SK-N-SH (cell line): ENCODE measurements at regions not wholly inside any gene's neighbourhood (a gene's known extent, or its start where the extent isn't known, plus 50 kb on each side); places are given as distances from the start of the nearest gene placed in this dataset.

Experiments used
- CTCF ChIA-PET: fragments of 300-600, 350-600 bp; formaldehyde crosslinking; extraction: SDS; loops from one replicate; lab custom pipeline; 2021; lab: Yijun Ruan, JAX
- POLR2A ChIA-PET: fragments of 350-600 bp; sonication (Branson Sonifier 250); formaldehyde crosslinking; extraction: SDS; loops from one replicate; lab custom pipeline; 2020; ENCODE audit warnings: antibody characterized with exemption, inconsistent platforms; lab: Yijun Ruan, JAX
- DNase-seq: peaks from one replicate; pipeline ENCODE4 v3.0.0; 2012
- H2AFZ ChIP-seq: fragments of 200-600 bp; sonication (generic); 2 replicates; pipeline ENCODE4 v1.8.1; 2016; ENCODE audit warnings: antibody characterized with exemption, mild to moderate bottlenecking, low read depth
- H3F3A ChIP-seq: fragments of 200-600 bp; sonication (generic); replicated peaks from 2 replicates; pipeline ENCODE3; 2016; ENCODE audit warnings: antibody characterized with exemption, mild to moderate bottlenecking; ENCODE audit not compliant: insufficient read depth
- H3K27ac ChIP-seq, 2 experiments: fragments of 200-500 bp in 1 of 2; fragments of 200-600 bp in 1 of 2; sonication (Bioruptor generic) in 1 of 2; sonication (generic), shearing (Covaris generic) in 1 of 2; 2 replicates each; pipeline versions ENCODE4 v1.5.1 to v1.6.1; 2014 to 2016; ENCODE audit warnings: low read depth in 2 of 2, inconsistent platforms in 1 of 2, low read length in 1 of 2, mild to moderate bottlenecking in 1 of 2, mixed read lengths in 1 of 2
- H3K27me3 ChIP-seq: fragments of 200-600 bp; sonication (generic), shearing (Covaris generic); 2 replicates; pipeline ENCODE4 v1.6.1; 2016; ENCODE audit warnings: mixed run types; ENCODE audit not compliant: insufficient read depth
- H3K36me3 ChIP-seq, 2 experiments: fragments of 200-500 bp in 1 of 2; fragments of 200-600 bp in 1 of 2; sonication (Bioruptor generic) in 1 of 2; sonication (generic) in 1 of 2; replicated peaks in 1 of 2; 2 replicates each; pipeline versions ENCODE3 to v1.5.1; 2014 to 2016; ENCODE audit warnings: low read length in 1 of 2, mild to moderate bottlenecking in 1 of 2; ENCODE audit not compliant: insufficient read depth in 2 of 2, control insufficient read depth in 1 of 2
- H3K4me1 ChIP-seq, 2 experiments: fragments of 200-500 bp in 1 of 2; fragments of 200-600 bp in 1 of 2; sonication (Bioruptor generic) in 1 of 2; sonication (generic), shearing (Covaris generic) in 1 of 2; 2 replicates each; pipeline versions ENCODE4 v1.5.1 to v1.6.1; 2014 to 2016; ENCODE audit warnings: low read depth in 1 of 2, low read length in 1 of 2, mixed run types in 1 of 2; ENCODE audit not compliant: insufficient read depth in 2 of 2, control insufficient read depth in 1 of 2
- H3K4me2 ChIP-seq: fragments of 200-600 bp; sonication (generic), shearing (Covaris generic); 2 replicates; pipeline ENCODE4 v1.6.1; 2017; ENCODE audit warnings: mixed run types
- H3K4me3 ChIP-seq, 2 experiments: fragments of 200-500 bp in 1 of 2; fragments of 200-600 bp in 1 of 2; sonication (Bioruptor generic) in 1 of 2; sonication (generic), shearing (Covaris generic) in 1 of 2; 2 replicates each; pipeline versions ENCODE4 v1.5.1 to v1.8.1; 2014 to 2016; ENCODE audit warnings: low read depth in 2 of 2, inconsistent platforms in 1 of 2, low read length in 1 of 2, mild to moderate bottlenecking in 1 of 2, mixed read lengths in 1 of 2, moderate library complexity in 1 of 2
- H3K79me2 ChIP-seq: fragments of 200-600 bp; sonication (generic); 2 replicates; pipeline ENCODE4 v1.8.1; 2017; ENCODE audit warnings: mild to moderate bottlenecking; ENCODE audit not compliant: insufficient read depth
- H3K9ac ChIP-seq: fragments of 200-600 bp; sonication (generic); 2 replicates; pipeline ENCODE4 v1.6.1; 2017; ENCODE audit warnings: mixed run types
- H3K9me2 ChIP-seq: fragments of 200-600 bp; sonication (generic); 2 replicates; pipeline ENCODE4 v1.6.1; 2017; ENCODE audit warnings: mixed run types
- H3K9me3 ChIP-seq: fragments of 200-600 bp; sonication (generic); 2 replicates; pipeline ENCODE4 v1.6.1; 2017; ENCODE audit warnings: mixed run types, mild to moderate bottlenecking, moderate library complexity
- H4K20me1 ChIP-seq: fragments of 200-600 bp; sonication (generic); 2 replicates; pipeline ENCODE4 v1.6.1; 2017; ENCODE audit warnings: mild to moderate bottlenecking, mixed run types; ENCODE audit not compliant: insufficient read depth
- FOXJ3 ChIP-seq: sonication (generic); formaldehyde crosslinking; IDR thresholded peaks from 2 replicates; pipeline ENCODE4 v1.5.1; 2020; ENCODE audit warnings: mild to moderate bottlenecking, missing genetic modification reagents
- FOXM1 ChIP-seq: IDR thresholded peaks from 2 replicates; pipeline ENCODE4 v1.4.0; 2012; ENCODE audit warnings: low read depth, mild to moderate bottlenecking
- GABPA ChIP-seq: IDR thresholded peaks from 2 replicates; pipeline ENCODE4 v1.4.0; 2012; ENCODE audit warnings: low read depth, mild to moderate bottlenecking
- GATA2 ChIP-seq: sonication (generic); formaldehyde crosslinking; IDR thresholded peaks from 2 replicates; pipeline ENCODE4 v1.5.0; 2020; ENCODE audit warnings: mild to moderate bottlenecking, missing genetic modification reagents
- NFIC ChIP-seq: IDR thresholded peaks from 2 replicates; pipeline ENCODE4 v1.4.0; 2012; ENCODE audit warnings: borderline replicate concordance
- NRF1 ChIP-seq: IDR thresholded peaks from 2 replicates; pipeline ENCODE4 v1.6.1; 2012; ENCODE audit warnings: low read depth, mild to moderate bottlenecking, low read length
- POLR2AphosphoS5 ChIP-seq: IDR thresholded peaks from 2 replicates; pipeline ENCODE4 v1.6.1; 2012; ENCODE audit warnings: low read depth, low read length
- RCOR1 ChIP-seq: fragments of 150-350 bp; IDR thresholded peaks from 2 replicates; pipeline ENCODE4 v1.6.1; 2017; ENCODE audit warnings: antibody characterized with exemption, low read length
- RXRA ChIP-seq: IDR thresholded peaks from 2 replicates; pipeline ENCODE4 v1.4.0; 2012; ENCODE audit warnings: low read depth, mild to moderate bottlenecking, borderline replicate concordance
- TAF1 ChIP-seq: IDR thresholded peaks from 2 replicates; pipeline ENCODE4 v1.6.1; 2012; ENCODE audit warnings: low read depth, mild to moderate bottlenecking, low read length, moderate library complexity, borderline replicate concordance
- YY1 ChIP-seq: IDR thresholded peaks from 2 replicates; pipeline ENCODE4 v1.4.0; 2012; ENCODE audit warnings: low read depth, mild to moderate bottlenecking
- WGBS: methylation state at CpG from one replicate; pipeline ENCODE4 v1.1.6; 2017; ENCODE audit warnings: low lambda C conversion rate; 5-methylcytosine and 5-hydroxymethylcytosine counted together
- TF ChIP-seq, protein P1 (sequence below): IDR thresholded peaks from 2 replicates; pipeline ENCODE4; 2012
- TF ChIP-seq, protein P2 (sequence below): IDR thresholded peaks from 2 replicates; pipeline ENCODE4 v1.4.0; 2012; ENCODE audit warnings: low read depth, borderline replicate concordance
- TF ChIP-seq, protein P3 (sequence below): IDR thresholded peaks from 2 replicates; pipeline ENCODE4 v1.6.1; 2012; ENCODE audit warnings: mild to moderate bottlenecking, low read depth, low read length, moderate library complexity
- TF ChIP-seq, protein P4 (sequence below): fragments of 200-600 bp; sonication (generic); IDR thresholded peaks from 2 replicates; pipeline ENCODE4 v1.6.1; 2017; ENCODE audit warnings: antibody characterized with exemption, mild to moderate bottlenecking, moderate library complexity
- TF ChIP-seq, protein P5 (sequence below): IDR thresholded peaks from 2 replicates; pipeline ENCODE4 v1.4.0; 2012; ENCODE audit warnings: low read depth, borderline replicate concordance

DNA sequence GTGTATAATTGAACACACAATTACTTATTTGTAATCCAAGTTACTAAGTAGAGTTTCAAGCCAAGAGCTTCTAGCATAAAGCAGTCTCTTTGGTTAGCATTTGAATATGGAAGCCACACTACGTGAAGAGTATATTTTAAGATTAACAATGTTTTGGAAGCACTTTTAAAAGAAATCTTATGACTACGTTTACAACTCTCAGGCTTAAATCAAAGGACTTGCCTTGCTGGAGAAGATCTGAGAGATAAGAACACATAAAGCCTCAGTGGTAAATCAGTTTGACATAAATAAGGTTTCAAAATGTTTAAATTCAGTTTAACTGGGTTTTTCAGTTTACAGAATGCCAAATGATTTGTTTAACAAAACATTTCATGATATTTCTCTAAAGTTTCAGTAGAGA, 161.9 kb upstream of the PDE3A start:
- no peaks in the 10 kb centered on the region for H3F3A ChIP-seq
- H3K79me2 ChIP-seq, result no peaks in the 10 kb centered on the region
- no peaks in the 10 kb centered on the region; a peak in 1 of 4 replicates for H3K4me1 ChIP-seq
- 0 out of 2 replicates have a peak overlapping the region, but pooled peaks have one; percentile 2 for H2AFZ ChIP-seq
- no peaks in the 10 kb centered on the region for H3K27me3 ChIP-seq
- 67% methylated on average over 2 of the region's 2 CpGs for WGBS
- no peak overlapping the region for H3K9ac ChIP-seq
- H3K9me3 ChIP-seq, result no peaks in the 10 kb centered on the region
- no peak overlapping the region for H3K4me2 ChIP-seq
- TF ChIP-seq NFIC (no peak), GABPA (no peak), YY1 (no peak), RXRA (no peak), GATA2 (CRISPR knock-in tag) (no peak), TAF1 (no peak), NRF1 (no peak), POLR2AphosphoS5 (no peak), FOXM1 (no peak), RCOR1 (no peak), FOXJ3 (CRISPR knock-in tag) (no peak)
- TF ChIP-seq, protein P1, sequence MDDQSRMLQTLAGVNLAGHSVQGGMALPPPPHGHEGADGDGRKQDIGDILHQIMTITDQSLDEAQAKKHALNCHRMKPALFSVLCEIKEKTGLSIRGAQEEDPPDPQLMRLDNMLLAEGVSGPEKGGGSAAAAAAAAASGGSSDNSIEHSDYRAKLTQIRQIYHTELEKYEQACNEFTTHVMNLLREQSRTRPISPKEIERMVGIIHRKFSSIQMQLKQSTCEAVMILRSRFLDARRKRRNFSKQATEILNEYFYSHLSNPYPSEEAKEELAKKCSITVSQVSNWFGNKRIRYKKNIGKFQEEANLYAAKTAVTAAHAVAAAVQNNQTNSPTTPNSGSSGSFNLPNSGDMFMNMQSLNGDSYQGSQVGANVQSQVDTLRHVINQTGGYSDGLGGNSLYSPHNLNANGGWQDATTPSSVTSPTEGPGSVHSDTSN, result no peak
- TF ChIP-seq, protein P2, sequence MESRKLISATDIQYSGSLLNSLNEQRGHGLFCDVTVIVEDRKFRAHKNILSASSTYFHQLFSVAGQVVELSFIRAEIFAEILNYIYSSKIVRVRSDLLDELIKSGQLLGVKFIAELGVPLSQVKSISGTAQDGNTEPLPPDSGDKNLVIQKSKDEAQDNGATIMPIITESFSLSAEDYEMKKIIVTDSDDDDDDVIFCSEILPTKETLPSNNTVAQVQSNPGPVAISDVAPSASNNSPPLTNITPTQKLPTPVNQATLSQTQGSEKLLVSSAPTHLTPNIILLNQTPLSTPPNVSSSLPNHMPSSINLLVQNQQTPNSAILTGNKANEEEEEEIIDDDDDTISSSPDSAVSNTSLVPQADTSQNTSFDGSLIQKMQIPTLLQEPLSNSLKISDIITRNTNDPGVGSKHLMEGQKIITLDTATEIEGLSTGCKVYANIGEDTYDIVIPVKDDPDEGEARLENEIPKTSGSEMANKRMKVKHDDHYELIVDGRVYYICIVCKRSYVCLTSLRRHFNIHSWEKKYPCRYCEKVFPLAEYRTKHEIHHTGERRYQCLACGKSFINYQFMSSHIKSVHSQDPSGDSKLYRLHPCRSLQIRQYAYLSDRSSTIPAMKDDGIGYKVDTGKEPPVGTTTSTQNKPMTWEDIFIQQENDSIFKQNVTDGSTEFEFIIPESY, result no peak
- TF ChIP-seq, protein P3, sequence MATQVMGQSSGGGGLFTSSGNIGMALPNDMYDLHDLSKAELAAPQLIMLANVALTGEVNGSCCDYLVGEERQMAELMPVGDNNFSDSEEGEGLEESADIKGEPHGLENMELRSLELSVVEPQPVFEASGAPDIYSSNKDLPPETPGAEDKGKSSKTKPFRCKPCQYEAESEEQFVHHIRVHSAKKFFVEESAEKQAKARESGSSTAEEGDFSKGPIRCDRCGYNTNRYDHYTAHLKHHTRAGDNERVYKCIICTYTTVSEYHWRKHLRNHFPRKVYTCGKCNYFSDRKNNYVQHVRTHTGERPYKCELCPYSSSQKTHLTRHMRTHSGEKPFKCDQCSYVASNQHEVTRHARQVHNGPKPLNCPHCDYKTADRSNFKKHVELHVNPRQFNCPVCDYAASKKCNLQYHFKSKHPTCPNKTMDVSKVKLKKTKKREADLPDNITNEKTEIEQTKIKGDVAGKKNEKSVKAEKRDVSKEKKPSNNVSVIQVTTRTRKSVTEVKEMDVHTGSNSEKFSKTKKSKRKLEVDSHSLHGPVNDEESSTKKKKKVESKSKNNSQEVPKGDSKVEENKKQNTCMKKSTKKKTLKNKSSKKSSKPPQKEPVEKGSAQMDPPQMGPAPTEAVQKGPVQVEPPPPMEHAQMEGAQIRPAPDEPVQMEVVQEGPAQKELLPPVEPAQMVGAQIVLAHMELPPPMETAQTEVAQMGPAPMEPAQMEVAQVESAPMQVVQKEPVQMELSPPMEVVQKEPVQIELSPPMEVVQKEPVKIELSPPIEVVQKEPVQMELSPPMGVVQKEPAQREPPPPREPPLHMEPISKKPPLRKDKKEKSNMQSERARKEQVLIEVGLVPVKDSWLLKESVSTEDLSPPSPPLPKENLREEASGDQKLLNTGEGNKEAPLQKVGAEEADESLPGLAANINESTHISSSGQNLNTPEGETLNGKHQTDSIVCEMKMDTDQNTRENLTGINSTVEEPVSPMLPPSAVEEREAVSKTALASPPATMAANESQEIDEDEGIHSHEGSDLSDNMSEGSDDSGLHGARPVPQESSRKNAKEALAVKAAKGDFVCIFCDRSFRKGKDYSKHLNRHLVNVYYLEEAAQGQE, result no peak
- TF ChIP-seq, protein P4, sequence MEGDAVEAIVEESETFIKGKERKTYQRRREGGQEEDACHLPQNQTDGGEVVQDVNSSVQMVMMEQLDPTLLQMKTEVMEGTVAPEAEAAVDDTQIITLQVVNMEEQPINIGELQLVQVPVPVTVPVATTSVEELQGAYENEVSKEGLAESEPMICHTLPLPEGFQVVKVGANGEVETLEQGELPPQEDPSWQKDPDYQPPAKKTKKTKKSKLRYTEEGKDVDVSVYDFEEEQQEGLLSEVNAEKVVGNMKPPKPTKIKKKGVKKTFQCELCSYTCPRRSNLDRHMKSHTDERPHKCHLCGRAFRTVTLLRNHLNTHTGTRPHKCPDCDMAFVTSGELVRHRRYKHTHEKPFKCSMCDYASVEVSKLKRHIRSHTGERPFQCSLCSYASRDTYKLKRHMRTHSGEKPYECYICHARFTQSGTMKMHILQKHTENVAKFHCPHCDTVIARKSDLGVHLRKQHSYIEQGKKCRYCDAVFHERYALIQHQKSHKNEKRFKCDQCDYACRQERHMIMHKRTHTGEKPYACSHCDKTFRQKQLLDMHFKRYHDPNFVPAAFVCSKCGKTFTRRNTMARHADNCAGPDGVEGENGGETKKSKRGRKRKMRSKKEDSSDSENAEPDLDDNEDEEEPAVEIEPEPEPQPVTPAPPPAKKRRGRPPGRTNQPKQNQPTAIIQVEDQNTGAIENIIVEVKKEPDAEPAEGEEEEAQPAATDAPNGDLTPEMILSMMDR, result no peak
- TF ChIP-seq, protein P5, sequence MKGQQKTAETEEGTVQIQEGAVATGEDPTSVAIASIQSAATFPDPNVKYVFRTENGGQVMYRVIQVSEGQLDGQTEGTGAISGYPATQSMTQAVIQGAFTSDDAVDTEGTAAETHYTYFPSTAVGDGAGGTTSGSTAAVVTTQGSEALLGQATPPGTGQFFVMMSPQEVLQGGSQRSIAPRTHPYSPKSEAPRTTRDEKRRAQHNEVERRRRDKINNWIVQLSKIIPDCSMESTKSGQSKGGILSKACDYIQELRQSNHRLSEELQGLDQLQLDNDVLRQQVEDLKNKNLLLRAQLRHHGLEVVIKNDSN, result no peak
- CTCF ChIA-PET, result interaction anchor here (1.4 kb wide), 1 partner anchor 291 kb away, joined by 3 read pairs; no protein-coding TSS in a partner anchor
- no peak for DNase-seq
- no peak overlapping the region for H3K4me3 ChIP-seq
- no peaks in the 10 kb centered on the region for H3K9me2 ChIP-seq
- POLR2A ChIA-PET, result no interaction called here
- no peaks in the 10 kb centered on the region for H3K36me3 ChIP-seq
- H3K27ac ChIP-seq, result no peak overlapping the region
- H4K20me1 ChIP-seq, result no peaks in the 10 kb centered on the region
